GM12878 (cell line): ENCODE measurements at regions not wholly inside any gene's neighbourhood (a gene's known extent, or its start where the extent isn't known, plus 50 kb on each side); places are given as distances from the start of the nearest gene placed in this dataset.

ENCODE experiments used
- ATAC-seq: fragments of 200-7000 bp; cut with Tn5 transposase; 3 replicates; pipeline ENCODE4 v1.9.1; 2020; ENCODE audit warnings: mild to moderate bottlenecking, moderate library complexity
- BruUV-seq: library from RNA; stranded (reverse); fragments of 400-500 nt; replicated peaks from 2 replicates; lab custom pipeline; 2021; lab: Mats Ljungman, UMichigan
- CTCF ChIA-PET: fragments of 300-600 bp; sonication (Branson Sonifier 250); formaldehyde crosslinking; extraction: SDS; loops from one replicate; lab custom pipeline; 2021; ENCODE audit warnings: inconsistent platforms; lab: Yijun Ruan, JAX
- POLR2A ChIA-PET: fragments of 350-600 bp; formaldehyde crosslinking; extraction: SDS; loops from one replicate; lab custom pipeline; 2021; ENCODE audit warnings: inconsistent platforms; lab: Charles Lee
- RAD21 ChIA-PET: fragments of 300-600 bp; sonication (Branson Sonifier 250); formaldehyde crosslinking; loops from one replicate; lab custom pipeline; 2023; ENCODE audit warnings: antibody characterized with exemption; ENCODE audit not compliant: unreplicated experiment; lab: Charles Lee
- SMC1A ChIA-PET: fragments of 300-600 bp; sonication (Branson Sonifier 250); formaldehyde crosslinking; loops from one replicate; lab custom pipeline; 2023; ENCODE audit not compliant: unreplicated experiment, uncharacterized antibody; lab: Charles Lee
- DNase-seq: peaks from one replicate; pipeline ENCODE4 v3.0.0-alpha.2; 2011; ENCODE audit warnings: low read depth, low spot score
- FAIRE-seq: peaks from 3 replicates; lab custom pipeline; 2011; peaks lifted over from hg19 to GRCh38; lab: Jason Lieb, UNC
- H2AFZ ChIP-seq: 2 replicates; pipeline ENCODE4 v1.6.0; 2011; ENCODE audit warnings: low read depth, low read length, control low read depth; ENCODE audit not compliant: control insufficient read depth
- H3K27ac ChIP-seq: 2 replicates; pipeline ENCODE4 v1.5.1; 2011; ENCODE audit warnings: control low read depth; ENCODE audit not compliant: control insufficient read depth, insufficient read depth
- H3K27me3 ChIP-seq, 2 experiments: replicated peaks in 1 of 2; 2 replicates each; pipeline versions ENCODE4 v1.6.0 to v1.6.1; 2011; ENCODE audit warnings: low read length in 1 of 2; ENCODE audit not compliant: control insufficient read depth in 2 of 2, insufficient read depth in 2 of 2
- H3K36me3 ChIP-seq, 2 experiments: 2 replicates each; pipeline ENCODE4 v1.5.1; 2011; ENCODE audit warnings: low read length in 1 of 2; ENCODE audit not compliant: control insufficient read depth in 2 of 2, insufficient read depth in 2 of 2
- H3K4me1 ChIP-seq: 2 replicates; pipeline ENCODE4 v1.6.1; 2011; ENCODE audit warnings: mild to moderate bottlenecking, low read length, moderate library complexity, mixed read lengths; ENCODE audit not compliant: control insufficient read depth, insufficient read depth
- H3K4me2 ChIP-seq: 2 replicates; pipeline ENCODE4 v1.6.0; 2011; ENCODE audit warnings: control low read depth; ENCODE audit not compliant: control insufficient read depth, insufficient read depth
- H3K4me3 ChIP-seq: fragments of 200-600 bp; sonication (generic); 2 replicates; pipeline ENCODE4 v1.5.1; 2016
- H3K79me2 ChIP-seq: 2 replicates; pipeline ENCODE4 v1.6.0; 2011; ENCODE audit warnings: low read length; ENCODE audit not compliant: control insufficient read depth, insufficient read depth
- H3K9ac ChIP-seq: 2 replicates; pipeline ENCODE4 v1.8.0; 2011; ENCODE audit warnings: low read length, control low read depth, mixed read lengths; ENCODE audit not compliant: control insufficient read depth, insufficient read depth
- H3K9me3 ChIP-seq: replicated peaks from 3 replicates; pipeline ENCODE4 v1.5.1; 2011; ENCODE audit warnings: mild to moderate bottlenecking, low read length; ENCODE audit not compliant: control insufficient read depth, insufficient read depth
- H4K20me1 ChIP-seq: 2 replicates; pipeline ENCODE4 v1.6.0; 2011; ENCODE audit not compliant: control insufficient read depth, insufficient read depth
- ESRRA ChIP-seq: IDR thresholded peaks from 2 replicates; pipeline ENCODE4 v1.6.1; 2012; ENCODE audit warnings: mild to moderate bottlenecking, low read length, improper control_type of control experiment
- HDAC6 ChIP-seq: fragments of 200-600 bp; sonication (generic); IDR thresholded peaks from one replicate; pipeline ENCODE4 v1.8.0; 2017; ENCODE audit warnings: antibody characterized with exemption; ENCODE audit not compliant: unreplicated experiment
- IKZF2 ChIP-seq, 2 experiments: fragments of 450-650 bp; IDR thresholded peaks; 2 replicates each; pipeline ENCODE4 v1.6.1; 2017; ENCODE audit warnings: mild to moderate bottlenecking in 2 of 2, moderate library complexity in 2 of 2
- NR2C1 ChIP-seq: fragments of 450-650 bp; IDR thresholded peaks from 2 replicates; pipeline ENCODE4 v1.6.1; 2017; ENCODE audit warnings: antibody characterized with exemption, mild to moderate bottlenecking, moderate library complexity
- PAX5 ChIP-seq: IDR thresholded peaks from 2 replicates; pipeline ENCODE4 v1.6.1; 2011; ENCODE audit warnings: low read depth, low read length, borderline replicate concordance
- POU2F2 ChIP-seq: IDR thresholded peaks from 3 replicates; pipeline ENCODE4 v1.6.1; 2011; ENCODE audit warnings: low read depth, mild to moderate bottlenecking, low read length, borderline replicate concordance
- WRNIP1 ChIP-seq: IDR thresholded peaks from 2 replicates; pipeline ENCODE4 v1.6.1; 2011; ENCODE audit warnings: low read depth, low read length, improper control_type of control experiment, borderline replicate concordance
- WGBS: methylation state at CpG from one replicate; pipeline ENCODE4 v1.1.6; 2016; ENCODE audit warnings: low lambda C conversion rate; ENCODE audit not compliant: insufficient replicate concordance, insufficient coverage; ENCODE audit errors: missing lambda C conversion rate; 5-methylcytosine and 5-hydroxymethylcytosine counted together
- in situ Hi-C: fragments of 300-500 bp; cut with MboI; formaldehyde crosslinking; loops from 9 replicates; pipeline ENCODE4 v1.14.3; 2018; ENCODE audit warnings: mixed read lengths
- intact Hi-C: fragments of 100-400 bp; cut with micrococcal nuclease; formaldehyde crosslinking; loops from one replicate; pipeline ENCODE4 v1.14.2; 2022; ENCODE audit not compliant: unreplicated experiment
- TF ChIP-seq, protein P1 (sequence below): fragments of 450-650 bp; formaldehyde crosslinking; IDR thresholded peaks from 2 replicates; pipeline ENCODE4 v1.4.0; 2020; ENCODE audit warnings: mild to moderate bottlenecking, moderate library complexity
- TF ChIP-seq, protein P2 (sequence below): fragments of 450-650 bp; IDR thresholded peaks from 2 replicates; pipeline ENCODE4 v1.6.1; 2017; ENCODE audit warnings: mild to moderate bottlenecking, low read depth, inconsistent platforms; ENCODE audit not compliant: poor library complexity, severe bottlenecking

DNA sequence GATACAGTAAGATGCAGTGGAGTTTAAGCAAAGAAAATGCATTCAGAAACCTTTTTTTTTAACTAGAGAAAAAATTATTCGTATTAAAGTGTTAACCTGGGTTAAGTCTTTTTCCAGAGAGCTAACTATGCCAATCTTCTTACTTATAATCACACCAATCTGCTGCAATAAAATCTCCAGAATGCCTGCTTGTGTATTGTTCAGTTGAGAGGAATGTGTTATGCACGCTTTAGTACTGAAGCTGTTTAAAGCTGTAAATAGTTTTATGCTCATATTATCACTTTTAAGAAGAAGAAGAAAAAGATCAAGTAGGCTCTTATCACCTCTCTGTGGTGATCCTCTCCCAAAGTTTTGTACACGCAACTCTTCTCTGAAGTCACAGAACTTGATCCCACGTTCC, 528.7 kb downstream of the RFC3 start:
- no peaks in the 10 kb centered on the region for H4K20me1 ChIP-seq
- ChIA-PET RAD21 (no interaction called here), SMC1A (no interaction called here), POLR2A (no interaction called here), CTCF (no interaction called here)
- no peak overlapping the region for H2AFZ ChIP-seq
- H3K4me1 ChIP-seq: no peaks in the 10 kb centered on the region
- H3K9ac ChIP-seq: no peak overlapping the region
- FAIRE-seq: no peak
- H3K4me2 ChIP-seq: no peak overlapping the region
- no peak overlapping the region for H3K4me3 ChIP-seq
- DNase-seq: no peak
- no peak for TF ChIP-seq ESRRA
- no peak for TF ChIP-seq PAX5
- TF ChIP-seq, protein P1, sequence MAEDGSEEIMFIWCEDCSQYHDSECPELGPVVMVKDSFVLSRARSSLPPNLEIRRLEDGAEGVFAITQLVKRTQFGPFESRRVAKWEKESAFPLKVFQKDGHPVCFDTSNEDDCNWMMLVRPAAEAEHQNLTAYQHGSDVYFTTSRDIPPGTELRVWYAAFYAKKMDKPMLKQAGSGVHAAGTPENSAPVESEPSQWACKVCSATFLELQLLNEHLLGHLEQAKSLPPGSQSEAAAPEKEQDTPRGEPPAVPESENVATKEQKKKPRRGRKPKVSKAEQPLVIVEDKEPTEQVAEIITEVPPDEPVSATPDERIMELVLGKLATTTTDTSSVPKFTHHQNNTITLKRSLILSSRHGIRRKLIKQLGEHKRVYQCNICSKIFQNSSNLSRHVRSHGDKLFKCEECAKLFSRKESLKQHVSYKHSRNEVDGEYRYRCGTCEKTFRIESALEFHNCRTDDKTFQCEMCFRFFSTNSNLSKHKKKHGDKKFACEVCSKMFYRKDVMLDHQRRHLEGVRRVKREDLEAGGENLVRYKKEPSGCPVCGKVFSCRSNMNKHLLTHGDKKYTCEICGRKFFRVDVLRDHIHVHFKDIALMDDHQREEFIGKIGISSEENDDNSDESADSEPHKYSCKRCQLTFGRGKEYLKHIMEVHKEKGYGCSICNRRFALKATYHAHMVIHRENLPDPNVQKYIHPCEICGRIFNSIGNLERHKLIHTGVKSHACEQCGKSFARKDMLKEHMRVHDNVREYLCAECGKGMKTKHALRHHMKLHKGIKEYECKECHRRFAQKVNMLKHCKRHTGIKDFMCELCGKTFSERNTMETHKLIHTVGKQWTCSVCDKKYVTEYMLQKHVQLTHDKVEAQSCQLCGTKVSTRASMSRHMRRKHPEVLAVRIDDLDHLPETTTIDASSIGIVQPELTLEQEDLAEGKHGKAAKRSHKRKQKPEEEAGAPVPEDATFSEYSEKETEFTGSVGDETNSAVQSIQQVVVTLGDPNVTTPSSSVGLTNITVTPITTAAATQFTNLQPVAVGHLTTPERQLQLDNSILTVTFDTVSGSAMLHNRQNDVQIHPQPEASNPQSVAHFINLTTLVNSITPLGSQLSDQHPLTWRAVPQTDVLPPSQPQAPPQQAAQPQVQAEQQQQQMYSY: no peak
- TF ChIP-seq NR2C1: no peak
- TF ChIP-seq, protein P2, sequence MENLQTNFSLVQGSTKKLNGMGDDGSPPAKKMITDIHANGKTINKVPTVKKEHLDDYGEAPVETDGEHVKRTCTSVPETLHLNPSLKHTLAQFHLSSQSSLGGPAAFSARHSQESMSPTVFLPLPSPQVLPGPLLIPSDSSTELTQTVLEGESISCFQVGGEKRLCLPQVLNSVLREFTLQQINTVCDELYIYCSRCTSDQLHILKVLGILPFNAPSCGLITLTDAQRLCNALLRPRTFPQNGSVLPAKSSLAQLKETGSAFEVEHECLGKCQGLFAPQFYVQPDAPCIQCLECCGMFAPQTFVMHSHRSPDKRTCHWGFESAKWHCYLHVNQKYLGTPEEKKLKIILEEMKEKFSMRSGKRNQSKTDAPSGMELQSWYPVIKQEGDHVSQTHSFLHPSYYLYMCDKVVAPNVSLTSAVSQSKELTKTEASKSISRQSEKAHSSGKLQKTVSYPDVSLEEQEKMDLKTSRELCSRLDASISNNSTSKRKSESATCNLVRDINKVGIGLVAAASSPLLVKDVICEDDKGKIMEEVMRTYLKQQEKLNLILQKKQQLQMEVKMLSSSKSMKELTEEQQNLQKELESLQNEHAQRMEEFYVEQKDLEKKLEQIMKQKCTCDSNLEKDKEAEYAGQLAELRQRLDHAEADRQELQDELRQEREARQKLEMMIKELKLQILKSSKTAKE: no peak
- TF ChIP-seq IKZF2 (IDR thresholded peaks at IDR 0.05): no peak
- no peak for TF ChIP-seq WRNIP1
- no peak for TF ChIP-seq HDAC6
- TF ChIP-seq POU2F2: no peak
- no peaks in the 10 kb centered on the region for H3K9me3 ChIP-seq
- in situ Hi-C loops: no loop called here
- ATAC-seq: no peak
- 1% methylated on average over 4 of the region's 4 CpGs for WGBS
- no peaks in the 10 kb centered on the region for H3K36me3 ChIP-seq
- BruUV-seq: no TSS peak
- intact Hi-C loops: no loop called here
- no peaks in the 10 kb centered on the region for H3K27me3 ChIP-seq
- no peaks in the 10 kb centered on the region for H3K79me2 ChIP-seq
- no peak overlapping the region for H3K27ac ChIP-seq
